NOMO-1 treated with DMSO at 0.1 percent for 48 hours (cell line): ENCODE measurements at regions not wholly inside any gene's neighbourhood (a gene's known extent, or its start where the extent isn't known, plus 50 kb on each side); places are given as distances from the start of the nearest gene placed in this dataset.
"Not testable (repeated sequence)": the region's sequence is repeated elsewhere in the genome, so short reads cannot be mapped to it uniquely, and the experiment has no call there.

Experiments
- DNase-seq: peaks from one replicate; lab custom pipeline; 2025; ENCODE audit not compliant: unreplicated experiment; lab: John Stamatoyannopoulos, UW

GRCh38 chr10:131556897-131557495 is 245.5 kb upstream of the TCERG1L start:
- DNase-seq = no peak

GRCh38 chr10:131557956-131558355 is 246.4 kb upstream of the TCERG1L start:
- not testable (repeated sequence) for DNase-seq

GRCh38 chr10:131559450-131559911 is 248.0 kb upstream of the TCERG1L start:
- no peak for DNase-seq

DNA sequence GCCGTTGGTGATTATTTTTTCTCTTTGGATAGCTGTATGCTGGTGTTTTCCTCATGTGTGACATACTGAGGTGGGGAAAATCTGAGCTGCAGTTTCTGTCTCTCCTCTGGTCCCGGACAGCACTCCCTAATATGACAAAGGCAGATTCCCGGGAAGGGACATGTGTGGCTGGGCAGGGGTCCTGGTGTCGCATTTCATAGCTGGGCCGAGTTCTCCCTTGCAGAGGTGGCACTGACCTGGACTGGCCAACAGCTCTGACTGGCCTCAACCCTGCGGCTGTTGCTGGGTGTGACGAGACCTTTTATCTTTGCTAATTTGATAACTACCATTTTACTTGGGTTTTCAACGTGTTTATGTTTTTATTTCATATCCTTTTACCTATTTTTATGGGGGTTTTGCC is 248.6 kb upstream of the TCERG1L start:
- no peak for DNase-seq

GRCh38 chr10:131560706-131561355 is 249.3 kb upstream of the TCERG1L start:
- DNase-seq = no peak

DNA sequence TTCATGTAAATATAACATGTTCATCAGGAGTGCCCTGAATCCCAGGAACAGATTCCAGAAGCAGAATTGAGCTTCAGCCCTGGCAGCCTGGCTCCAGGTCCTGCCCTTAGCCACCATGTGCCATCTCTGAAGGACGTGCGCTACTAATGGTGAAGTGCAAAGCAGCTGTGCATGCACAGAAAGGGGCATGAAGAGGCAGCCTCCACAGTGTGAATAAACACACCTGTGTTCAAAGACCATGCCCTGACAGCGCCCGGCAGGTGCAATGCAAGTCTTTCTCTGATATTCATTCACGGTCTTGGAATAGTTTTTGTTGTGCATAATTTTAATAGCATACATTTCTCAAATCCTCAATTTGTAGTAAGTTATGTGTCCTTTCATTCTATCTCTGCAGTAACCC is 250.4 kb upstream of the TCERG1L start:
- DNase-seq = no peak

DNA sequence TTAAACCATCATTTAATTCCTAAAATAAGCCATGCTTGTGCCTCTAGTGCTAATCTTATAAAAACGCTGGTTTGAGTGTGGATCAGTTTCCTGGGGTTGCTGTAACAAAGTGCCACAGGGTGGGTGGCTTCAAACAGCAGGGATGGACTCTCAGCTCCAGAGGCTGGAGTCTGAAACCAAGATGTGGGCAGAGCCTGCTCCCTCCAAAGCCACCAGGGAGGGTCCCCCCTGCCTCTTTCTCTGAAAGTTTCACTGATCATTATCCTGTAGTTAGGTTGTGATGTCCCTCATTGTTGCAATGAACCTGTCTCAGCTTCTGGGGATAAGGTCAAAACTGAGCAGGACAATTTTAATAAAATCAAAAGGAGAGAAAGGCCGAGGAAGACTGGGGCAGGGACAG is 251.9 kb upstream of the TCERG1L start:
- DNase-seq = no peak

DNA sequence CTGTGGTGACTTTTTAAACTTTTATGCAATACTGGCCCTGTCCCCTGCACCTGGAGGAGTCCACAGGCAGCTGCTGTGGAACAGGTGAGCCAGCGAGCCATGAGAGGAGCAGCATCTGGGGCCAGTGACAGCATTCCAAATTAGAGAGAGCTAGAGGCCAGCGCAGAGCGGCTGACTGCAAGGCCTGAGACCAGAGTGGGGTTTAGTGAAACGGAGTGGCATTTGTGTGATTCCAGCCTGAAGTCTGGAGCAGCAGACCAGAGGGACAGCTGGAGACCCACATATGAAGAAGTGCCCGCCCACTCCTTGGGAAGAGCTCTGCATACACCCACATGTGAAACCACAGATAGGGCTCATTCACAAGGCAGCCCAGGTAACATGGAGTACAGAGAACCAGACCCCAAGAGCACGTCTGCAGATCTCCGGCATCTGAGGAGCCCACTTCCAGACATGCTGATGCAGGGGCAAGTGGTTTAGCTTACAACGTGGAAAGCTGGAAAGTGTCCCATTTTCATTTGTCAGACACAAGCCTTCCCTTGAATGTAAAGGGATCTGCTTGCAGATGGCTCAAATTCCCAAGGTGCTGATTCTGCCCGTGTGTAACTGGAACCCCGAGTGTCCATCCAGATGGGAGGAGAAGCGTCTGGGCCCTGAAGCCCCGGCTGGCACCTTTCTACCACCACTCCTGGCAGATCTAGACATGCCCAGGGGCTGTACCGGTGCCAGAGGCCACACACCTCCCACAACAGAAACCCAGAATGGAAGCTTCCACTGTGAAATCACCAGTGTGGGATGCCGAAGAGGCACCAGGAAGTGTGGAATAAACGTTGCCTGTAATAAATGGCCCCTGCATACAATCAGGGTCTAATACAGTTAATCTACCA is 256.0 kb upstream of the TCERG1L start:
- no peak for DNase-seq

DNA sequence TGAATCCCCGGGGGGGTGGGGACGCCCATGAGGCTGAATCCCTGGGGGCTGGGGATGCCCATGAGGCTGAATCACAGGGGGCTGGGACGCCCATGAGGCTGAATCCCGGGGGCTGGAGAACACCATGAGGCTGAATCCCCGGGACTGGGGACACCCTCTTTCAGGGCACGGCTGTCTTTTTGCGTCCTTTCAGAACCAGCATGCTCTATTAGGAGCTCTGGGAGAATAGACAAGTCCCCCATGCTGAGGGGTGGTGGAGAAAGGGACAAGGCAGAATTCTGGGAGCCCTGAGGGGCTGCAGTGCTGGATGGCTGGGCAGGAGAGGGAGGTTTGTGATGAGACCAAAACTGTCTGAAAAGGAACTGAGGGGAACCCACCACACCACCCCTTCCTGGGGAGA is 257.3 kb upstream of the TCERG1L start:
- DNase-seq = no peak

- no peak for DNase-seq
Measured at GRCh38 chr10:131569851-131570715, 258.6 kb upstream of the TCERG1L start.

DNA sequence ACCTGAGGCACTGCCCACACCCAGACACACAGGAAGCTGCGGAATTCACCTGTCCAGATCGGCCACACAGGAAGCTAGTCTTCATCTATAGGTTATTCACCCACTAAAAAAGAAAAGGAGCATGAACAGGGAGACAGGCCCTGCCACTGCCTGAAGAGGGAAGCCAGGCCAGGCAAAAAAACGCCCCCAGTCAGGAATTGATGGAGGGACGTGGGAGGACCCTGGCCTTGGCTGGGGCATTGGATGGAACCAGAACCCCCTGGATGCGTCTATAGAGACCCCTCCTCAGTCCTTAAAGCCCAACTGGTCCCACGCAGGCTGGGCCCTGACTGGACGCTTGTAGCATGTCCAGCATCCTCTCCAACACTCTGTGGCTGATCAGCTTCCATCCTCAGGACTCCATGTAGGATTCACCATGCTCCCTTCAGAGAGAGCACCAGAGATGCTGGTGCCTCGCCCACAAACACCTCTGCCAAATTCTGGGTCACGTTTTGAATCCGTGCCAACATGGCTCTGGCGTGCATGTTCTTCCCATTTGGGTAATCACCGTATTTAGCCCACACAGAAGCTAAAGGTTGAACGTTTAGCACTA is 259.3 kb upstream of the TCERG1L start:
- no peak for DNase-seq

GRCh38 chr10:131571346-131571745 is 259.8 kb upstream of the TCERG1L start:
- no peak for DNase-seq

GRCh38 chr10:131571865-131572264 is 260.3 kb upstream of the TCERG1L start:
- DNase-seq = no peak

DNA sequence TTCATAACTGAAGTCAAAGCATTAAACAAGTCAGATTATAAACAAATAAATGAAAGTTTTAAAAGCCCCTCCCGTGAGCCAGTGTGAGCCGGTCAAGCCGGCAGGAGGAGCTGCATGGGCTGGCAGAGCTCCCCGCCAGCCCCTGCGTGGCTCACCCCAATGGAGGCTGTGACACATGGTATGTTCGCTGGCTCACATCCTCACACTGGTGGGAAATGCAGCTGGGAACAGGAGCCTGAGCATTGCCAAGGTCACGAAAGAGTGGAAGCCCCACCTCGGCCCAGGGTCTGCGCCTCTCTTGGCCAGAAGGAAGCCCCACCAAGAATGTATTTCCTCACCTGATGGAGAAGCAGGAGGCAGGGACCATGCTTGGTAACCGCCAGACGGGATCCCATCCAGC is 261.7 kb upstream of the TCERG1L start:
- no peak for DNase-seq

DNA sequence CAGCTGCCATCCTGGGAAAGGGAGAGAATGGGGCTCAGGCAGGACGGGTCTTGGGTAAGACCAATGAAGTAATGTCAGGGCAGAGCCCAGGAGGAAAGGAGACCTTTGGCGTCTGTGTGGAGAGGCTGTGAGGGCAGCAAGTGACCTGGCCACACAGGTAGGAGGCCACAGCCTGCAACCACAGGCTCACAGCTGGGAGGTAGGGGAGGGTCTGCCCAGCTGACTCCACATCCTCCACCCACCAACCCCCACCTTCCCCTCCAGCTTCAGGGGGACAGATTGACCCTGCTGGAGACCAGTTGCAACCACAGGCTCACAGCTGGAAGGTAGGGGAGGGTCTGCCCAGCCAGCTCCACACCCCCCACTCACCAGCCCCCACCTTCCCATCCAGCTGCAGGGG is 262.2 kb upstream of the TCERG1L start:
- DNase-seq = no peak

- no peak for DNase-seq
Measured at GRCh38 chr10:131574363-131574706, 262.8 kb upstream of the TCERG1L start.

- no peak for DNase-seq
Measured at GRCh38 chr10:131574707-131575430, 263.3 kb upstream of the TCERG1L start.

GRCh38 chr10:131575877-131576276 is 264.4 kb upstream of the TCERG1L start:
- DNase-seq = no peak

- DNase-seq = no peak
Measured at GRCh38 chr10:131576341-131577177, 265.0 kb upstream of the TCERG1L start.
